Choroid plexus epithelial cell (primary cell): ENCODE measurements at regions not wholly inside any gene's neighbourhood (a gene's known extent, or its start where the extent isn't known, plus 50 kb on each side); places are given as distances from the start of the nearest gene placed in this dataset.

Experiments
- DNase-seq: peaks from one replicate; pipeline ENCODE4 v3.0.0-alpha.2; 2010; ENCODE audit warnings: low read depth
- H3K4me3 ChIP-seq: 2 replicates; pipeline ENCODE4 v1.5.1; 2011; ENCODE audit warnings: low read depth, mild to moderate bottlenecking, control low read depth, low read length, moderate library complexity
- CTCF ChIP-seq: conservative IDR thresholded peaks from 2 replicates; pipeline ENCODE4 v1.5.1; 2011; ENCODE audit warnings: low read depth, mild to moderate bottlenecking, control low read depth, inconsistent platforms, low read length, moderate library complexity

DNA sequence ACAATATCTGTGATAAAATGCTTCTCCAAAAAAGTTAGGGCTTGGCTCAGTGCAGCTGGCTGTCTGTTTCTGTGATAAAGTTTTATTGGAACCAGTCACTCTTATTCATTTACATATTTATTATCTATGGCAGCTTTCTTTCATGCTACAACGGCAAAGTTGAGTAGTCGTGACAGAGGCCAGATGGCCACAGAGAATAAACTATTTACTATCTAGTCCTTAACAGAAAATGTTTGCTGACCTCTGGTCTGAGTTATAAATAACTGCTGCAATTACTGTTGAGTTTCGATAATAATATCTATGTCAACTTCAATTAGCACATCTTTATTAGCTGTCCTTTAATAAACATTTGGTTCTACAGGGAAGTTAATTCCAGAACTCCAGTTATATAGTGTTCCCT is 180.2 kb upstream of the RUNX1 start:
- no peak overlapping the region for H3K4me3 ChIP-seq
- no peak for TF ChIP-seq CTCF
- DNase-seq: no peak

GRCh38 chr21:35227786-35228185 is 178.7 kb upstream of the RUNX1 start:
- TF ChIP-seq CTCF: no peak
- DNase-seq: no peak
- H3K4me3 ChIP-seq: no peak overlapping the region

DNA sequence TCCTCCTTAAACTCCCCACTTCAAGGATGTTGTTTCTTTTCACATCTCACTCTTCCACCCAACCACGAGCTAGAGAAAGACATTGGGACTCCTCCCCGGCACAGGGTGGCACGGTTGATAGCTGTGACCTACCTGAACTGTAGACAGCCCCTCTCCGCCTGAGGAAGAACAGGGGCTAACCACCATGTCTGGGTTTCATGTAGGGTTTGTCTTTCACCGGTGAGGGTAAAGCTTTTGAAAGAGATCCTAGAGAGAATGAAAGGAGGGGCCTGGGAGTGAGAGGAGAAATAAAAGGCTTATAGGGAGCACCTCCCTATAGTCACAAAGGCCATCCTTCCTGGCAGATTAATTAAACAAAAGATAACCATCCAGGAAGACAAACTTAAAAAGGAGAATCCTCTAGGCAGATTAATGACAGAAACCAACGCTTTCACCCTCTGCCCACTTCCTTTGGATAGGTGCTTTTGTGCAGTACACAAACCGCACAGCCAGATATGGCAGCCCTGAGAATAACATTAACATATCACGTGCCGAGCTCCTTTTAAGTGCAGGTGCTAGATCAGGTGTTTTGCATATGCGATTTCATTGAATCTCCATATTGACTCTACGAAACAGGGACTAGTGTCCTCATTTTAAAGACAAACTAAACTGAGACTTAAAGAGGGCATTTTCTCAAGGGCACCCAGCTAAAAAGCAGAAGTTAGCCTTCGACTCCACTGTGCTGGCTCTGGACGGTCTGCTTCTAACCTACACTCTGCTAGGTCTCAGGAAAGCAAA is 178.1 kb upstream of the RUNX1 start:
- no peak overlapping the region for H3K4me3 ChIP-seq
- DNase-seq: no peak
- TF ChIP-seq CTCF: no peak

GRCh38 chr21:35226328-35226727 is 177.2 kb upstream of the RUNX1 start:
- H3K4me3 ChIP-seq: no peak overlapping the region
- DNase-seq: peak; percentile 61
- TF ChIP-seq CTCF: no peak

DNA sequence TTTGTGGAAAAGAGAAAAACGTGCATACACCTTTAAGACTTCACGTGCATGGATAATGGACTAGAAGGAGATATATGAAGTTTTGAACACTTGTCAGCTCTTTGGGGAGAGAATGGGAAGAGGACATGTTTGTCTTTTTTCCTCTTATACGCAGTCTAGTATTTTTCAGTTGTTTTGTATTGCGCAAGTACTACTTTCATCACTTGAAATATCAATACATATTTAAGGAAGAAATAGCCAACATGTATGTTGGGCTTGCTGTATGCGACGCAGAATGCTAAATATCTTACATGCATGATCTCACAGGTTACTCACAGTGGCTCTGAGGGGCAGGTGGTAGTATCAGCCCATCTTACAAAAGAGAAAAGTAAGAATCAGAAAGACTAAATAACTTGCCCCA is 176.5 kb upstream of the RUNX1 start:
- DNase-seq: no peak
- H3K4me3 ChIP-seq: no peak overlapping the region
- TF ChIP-seq CTCF: no peak

DNA sequence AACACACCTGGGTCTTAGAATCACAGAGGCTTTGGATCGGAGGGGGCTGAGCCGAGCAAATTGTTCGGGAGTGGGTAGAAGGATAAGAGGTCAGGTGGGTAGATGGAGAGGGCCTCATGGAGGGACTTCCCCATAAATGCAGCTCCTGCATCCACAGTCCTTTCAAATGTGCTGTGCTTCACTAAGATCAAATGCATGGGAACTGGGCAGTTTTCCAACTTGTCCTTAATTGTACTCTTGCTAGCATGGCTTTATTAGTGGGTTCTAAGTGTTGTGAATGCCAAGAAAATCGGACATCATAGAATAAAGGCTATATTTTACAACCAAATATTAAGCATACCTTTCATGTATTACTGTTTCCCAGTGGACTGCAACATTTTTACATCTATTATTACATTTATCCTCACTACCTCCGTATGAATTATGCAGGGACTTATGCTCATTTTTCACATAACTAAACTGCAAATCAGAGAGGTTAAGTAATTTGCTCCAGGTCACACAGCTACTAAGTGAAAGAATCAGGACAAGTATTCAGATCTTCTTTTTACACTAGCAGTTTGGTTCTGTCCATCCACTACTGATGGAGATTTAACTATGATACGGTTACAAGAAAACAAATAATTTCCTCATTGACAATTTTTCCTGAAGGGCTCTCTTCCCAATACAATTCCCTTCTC is 174.5 kb upstream of the RUNX1 start:
- no peak for TF ChIP-seq CTCF
- DNase-seq: peak; percentile 24
- no peak overlapping the region for H3K4me3 ChIP-seq

DNA sequence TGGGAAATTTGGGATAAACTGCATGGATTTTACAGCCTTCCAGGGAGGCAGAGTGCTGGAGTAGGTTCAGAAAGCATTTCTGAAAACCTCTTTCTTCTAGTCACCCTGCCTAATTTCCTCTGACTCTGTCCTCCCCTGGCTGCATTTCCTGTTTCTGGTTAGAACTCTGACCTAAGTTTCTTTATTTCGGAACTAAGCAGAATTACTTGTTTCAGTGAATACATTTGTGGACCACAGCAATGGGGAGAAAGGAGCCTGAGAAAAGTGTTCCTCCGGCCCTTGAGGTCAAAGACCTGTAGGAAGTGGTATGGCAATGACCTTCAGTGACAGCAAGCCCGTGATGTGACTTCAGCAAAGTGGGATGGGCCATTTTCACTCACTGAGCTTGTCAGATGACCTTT is 173.4 kb upstream of the RUNX1 start:
- TF ChIP-seq CTCF: no peak
- peak; percentile 51 for DNase-seq

More for the DNA sequence above, 173.4 kb upstream of the RUNX1 start:
- no peak overlapping the region for H3K4me3 ChIP-seq
